Cardiac fibroblast (primary cell): ENCODE measurements at regions not wholly inside any gene's neighbourhood (a gene's known extent, or its start where the extent isn't known, plus 50 kb on each side); places are given as distances from the start of the nearest gene placed in this dataset.

Source experiments
- DNase-seq, 2 donors: peaks; one replicate each; pipeline versions ENCODE4 v3.0.0 to v3.0.0-alpha.2; 2010; ENCODE audit warnings: low read depth in 2 of 2
- H3K4me3 ChIP-seq, 2 donors: replicated peaks in 1 of 2; 1 replicate in 1 of 2; 2 replicates in 1 of 2; pipeline ENCODE4 v1.5.1; 2011; ENCODE audit warnings: low read depth in 2 of 2, low read length in 2 of 2, mild to moderate bottlenecking in 2 of 2, moderate library complexity in 1 of 2
- TF ChIP-seq, protein P1 (sequence below): IDR thresholded peaks from one replicate; pipeline ENCODE4 v1.5.1; 2011; ENCODE audit warnings: low read depth, mild to moderate bottlenecking, low read length, inconsistent platforms

GRCh38 chr7:84532196-84532595 is 337.6 kb upstream of the SEMA3A start:
- DNase-seq: no peak
- H3K4me3 ChIP-seq: no peak overlapping the region
- TF ChIP-seq, protein P1, sequence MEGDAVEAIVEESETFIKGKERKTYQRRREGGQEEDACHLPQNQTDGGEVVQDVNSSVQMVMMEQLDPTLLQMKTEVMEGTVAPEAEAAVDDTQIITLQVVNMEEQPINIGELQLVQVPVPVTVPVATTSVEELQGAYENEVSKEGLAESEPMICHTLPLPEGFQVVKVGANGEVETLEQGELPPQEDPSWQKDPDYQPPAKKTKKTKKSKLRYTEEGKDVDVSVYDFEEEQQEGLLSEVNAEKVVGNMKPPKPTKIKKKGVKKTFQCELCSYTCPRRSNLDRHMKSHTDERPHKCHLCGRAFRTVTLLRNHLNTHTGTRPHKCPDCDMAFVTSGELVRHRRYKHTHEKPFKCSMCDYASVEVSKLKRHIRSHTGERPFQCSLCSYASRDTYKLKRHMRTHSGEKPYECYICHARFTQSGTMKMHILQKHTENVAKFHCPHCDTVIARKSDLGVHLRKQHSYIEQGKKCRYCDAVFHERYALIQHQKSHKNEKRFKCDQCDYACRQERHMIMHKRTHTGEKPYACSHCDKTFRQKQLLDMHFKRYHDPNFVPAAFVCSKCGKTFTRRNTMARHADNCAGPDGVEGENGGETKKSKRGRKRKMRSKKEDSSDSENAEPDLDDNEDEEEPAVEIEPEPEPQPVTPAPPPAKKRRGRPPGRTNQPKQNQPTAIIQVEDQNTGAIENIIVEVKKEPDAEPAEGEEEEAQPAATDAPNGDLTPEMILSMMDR: no peak

DNA sequence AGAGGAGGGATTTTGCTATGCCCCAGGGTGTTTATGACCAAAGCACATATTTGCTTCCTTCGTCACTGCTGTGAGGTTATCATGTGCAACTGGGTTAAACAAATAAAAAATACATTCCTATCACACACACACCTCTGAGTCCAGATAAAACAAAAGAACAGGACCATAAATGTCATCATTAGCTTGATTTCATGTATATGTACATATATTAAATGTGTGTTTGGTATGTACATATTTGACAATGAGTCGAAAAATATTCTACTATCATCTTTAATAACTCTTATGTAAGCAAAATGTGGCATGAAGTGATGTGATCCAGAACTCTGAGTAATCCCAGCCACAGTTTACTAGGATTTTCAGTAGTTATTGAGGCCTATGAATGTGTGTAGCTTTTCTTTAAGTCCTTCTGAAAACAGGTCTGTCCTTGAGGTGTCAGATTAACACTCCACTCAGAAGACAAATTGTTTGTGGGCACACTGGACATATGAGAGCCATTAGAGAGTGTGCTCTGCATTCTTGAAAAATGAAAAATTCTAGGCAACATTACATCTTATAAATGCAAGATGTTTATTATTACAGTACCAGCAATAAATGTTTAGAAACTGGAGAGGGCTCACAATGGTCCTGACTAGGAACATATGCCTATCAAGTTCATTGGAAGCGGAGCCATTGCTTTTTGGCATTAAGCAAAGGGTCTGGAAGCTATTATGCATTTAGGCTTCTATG is 335.1 kb upstream of the SEMA3A start:
- no peak overlapping the region for H3K4me3 ChIP-seq
- TF ChIP-seq, protein P1: no peak
- DNase-seq: peak; percentile 67 to 80

GRCh38 chr7:84528756-84529479 is 334.3 kb upstream of the SEMA3A start:
- TF ChIP-seq, protein P1: no peak
- H3K4me3 ChIP-seq: no peak overlapping the region
- no peak for DNase-seq

DNA sequence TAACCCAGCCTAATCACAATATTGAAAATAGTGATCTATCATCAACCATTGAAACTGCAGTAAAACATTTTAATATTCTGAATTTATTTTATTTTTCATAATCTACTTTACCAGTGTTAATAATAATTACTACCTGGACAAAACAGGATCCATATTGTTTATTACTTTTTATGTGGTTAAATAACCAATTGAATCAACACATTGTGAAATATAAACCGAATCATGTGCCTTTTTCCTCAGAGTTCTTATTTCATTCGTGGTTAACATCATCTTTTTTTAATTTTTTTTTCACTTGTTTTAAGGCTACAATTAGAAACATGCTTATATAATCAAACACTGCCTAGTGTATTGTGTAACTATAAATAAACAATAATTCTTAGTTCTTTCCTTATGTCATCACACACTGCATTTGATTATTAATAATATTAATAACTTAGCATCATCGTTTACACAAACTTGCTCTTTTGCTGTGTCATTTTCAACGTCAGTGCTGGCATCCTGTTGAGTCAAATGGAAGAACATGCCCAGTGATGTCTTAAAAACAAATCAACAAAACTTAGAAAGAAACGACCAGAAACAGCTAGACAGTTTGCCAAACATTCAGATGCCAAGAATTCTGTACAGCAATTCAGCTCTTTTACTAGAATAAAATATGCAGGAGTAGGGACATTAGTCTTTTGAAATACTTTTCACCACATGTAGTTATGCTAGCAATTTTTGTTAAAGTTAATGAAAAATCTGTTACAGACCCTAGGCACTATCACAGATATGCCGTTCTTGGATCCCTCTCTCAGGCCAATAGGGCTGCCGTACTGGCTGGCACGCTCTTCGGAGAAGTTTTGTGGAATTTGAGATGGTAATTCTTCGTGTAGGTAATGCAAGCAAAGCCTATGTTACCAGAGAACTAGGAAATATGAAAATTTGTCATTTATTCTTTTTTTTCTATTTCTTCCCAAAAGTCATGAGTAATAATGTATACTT is 330.4 kb upstream of the SEMA3A start:
- TF ChIP-seq, protein P1: no peak
- DNase-seq: peak; percentile 87 to 90
- no peak overlapping the region for H3K4me3 ChIP-seq

GRCh38 chr7:84513061-84513460 is 318.5 kb upstream of the SEMA3A start:
- no peak overlapping the region for H3K4me3 ChIP-seq
- DNase-seq: peak in 1 of 2 donors; percentile 23
- TF ChIP-seq, protein P1: no peak

GRCh38 chr7:84512055-84512454 is 317.5 kb upstream of the SEMA3A start:
- H3K4me3 ChIP-seq: no peak overlapping the region
- DNase-seq: no peak
- TF ChIP-seq, protein P1: no peak
